Fibroblast of lung (primary cell): ENCODE measurements at regions not wholly inside any gene's neighbourhood (a gene's known extent, or its start where the extent isn't known, plus 50 kb on each side); places are given as distances from the start of the nearest gene placed in this dataset.

Experiments used
- EZH2 ChIP-seq: IDR thresholded peaks from 2 replicates; pipeline ENCODE4 v1.5.1; 2012; ENCODE audit warnings: low read length, control low read depth, mild to moderate bottlenecking; ENCODE audit errors: missing control alignments
- TF ChIP-seq, protein P1 (sequence below), 2 donors: IDR thresholded peaks in 1 of 2; conservative IDR thresholded peaks in 1 of 2; 1 replicate in 1 of 2; 2 replicates in 1 of 2; pipeline ENCODE4 v1.5.1; 2011 to 2012; ENCODE audit warnings: low read length in 2 of 2, control low read depth in 1 of 2, inconsistent platforms in 1 of 2, low read depth in 1 of 2, mild to moderate bottlenecking in 1 of 2

DNA sequence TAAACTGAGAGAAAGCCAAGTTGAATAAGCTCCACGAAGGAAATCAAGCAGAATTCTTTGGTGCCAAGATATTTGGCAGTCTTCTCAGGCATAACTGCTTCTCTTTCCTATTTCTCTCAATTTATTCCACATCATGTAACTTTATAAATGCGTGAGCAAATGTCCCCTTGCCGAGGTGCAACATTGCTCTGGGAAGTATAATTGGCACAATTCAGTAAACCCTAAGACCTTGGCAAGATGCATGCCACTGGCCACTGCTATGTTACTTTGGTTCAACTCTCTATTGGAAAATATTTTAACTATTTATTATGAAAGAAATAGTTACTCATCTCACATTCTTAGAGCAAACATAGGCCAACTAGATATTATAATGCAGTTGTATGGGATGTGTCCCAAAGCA is 170.2 kb downstream of the SUCNR1 start:
- TF ChIP-seq, protein P1, sequence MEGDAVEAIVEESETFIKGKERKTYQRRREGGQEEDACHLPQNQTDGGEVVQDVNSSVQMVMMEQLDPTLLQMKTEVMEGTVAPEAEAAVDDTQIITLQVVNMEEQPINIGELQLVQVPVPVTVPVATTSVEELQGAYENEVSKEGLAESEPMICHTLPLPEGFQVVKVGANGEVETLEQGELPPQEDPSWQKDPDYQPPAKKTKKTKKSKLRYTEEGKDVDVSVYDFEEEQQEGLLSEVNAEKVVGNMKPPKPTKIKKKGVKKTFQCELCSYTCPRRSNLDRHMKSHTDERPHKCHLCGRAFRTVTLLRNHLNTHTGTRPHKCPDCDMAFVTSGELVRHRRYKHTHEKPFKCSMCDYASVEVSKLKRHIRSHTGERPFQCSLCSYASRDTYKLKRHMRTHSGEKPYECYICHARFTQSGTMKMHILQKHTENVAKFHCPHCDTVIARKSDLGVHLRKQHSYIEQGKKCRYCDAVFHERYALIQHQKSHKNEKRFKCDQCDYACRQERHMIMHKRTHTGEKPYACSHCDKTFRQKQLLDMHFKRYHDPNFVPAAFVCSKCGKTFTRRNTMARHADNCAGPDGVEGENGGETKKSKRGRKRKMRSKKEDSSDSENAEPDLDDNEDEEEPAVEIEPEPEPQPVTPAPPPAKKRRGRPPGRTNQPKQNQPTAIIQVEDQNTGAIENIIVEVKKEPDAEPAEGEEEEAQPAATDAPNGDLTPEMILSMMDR (conservative IDR thresholded peaks at IDR 0.05 in 1 of 2, IDR thresholded peaks at IDR 0.05 in 1 of 2; ENCODE audit: low read depth in 1 of 2, low read length in 2 of 2), result no peak
- no peak for TF ChIP-seq EZH2
